MM.1S (cell line): ENCODE measurements at regions not wholly inside any gene's neighbourhood (a gene's known extent, or its start where the extent isn't known, plus 50 kb on each side); places are given as distances from the start of the nearest gene placed in this dataset.

Source experiments
- CTCF ChIP-seq: fragments of 300-600 bp; sonication (generic); IDR thresholded peaks from 2 replicates; pipeline ENCODE4 v1.5.1; 2016; ENCODE audit warnings: antibody characterized with exemption, low read length, mixed read lengths
- EZH2 ChIP-seq: fragments of 300-600 bp; sonication (generic); optimal IDR thresholded peaks from 2 replicates; pipeline ENCODE3; 2017; ENCODE audit warnings: low read depth, mild to moderate bottlenecking, antibody characterized with exemption, low read length, mixed read lengths
- EZH2phosphoT487 ChIP-seq: fragments of 300-600 bp; sonication (generic); IDR thresholded peaks from 2 replicates; pipeline ENCODE4 v1.6.1; 2018; ENCODE audit warnings: antibody characterized with exemption, low read length

- TF ChIP-seq EZH2 (no peak), CTCF (no peak), EZH2phosphoT487 (no peak)
These were observed 450.2 kb upstream of the KLHL29 start for GRCh38 chr2:22934747-22935146.
